HepG2 (cell line): ENCODE measurements at regions not wholly inside any gene's neighbourhood (a gene's known extent, or its start where the extent isn't known, plus 50 kb on each side); places are given as distances from the start of the nearest gene placed in this dataset.

Source experiments
- ATAC-seq: fragments of 200-7000 bp; cut with Tn5 transposase; 3 replicates; pipeline ENCODE4 v1.9.1; 2020; ENCODE audit warnings: mild to moderate bottlenecking, moderate library complexity
- BruUV-seq: library from RNA; stranded (reverse); fragments of 400-500 nt; replicated peaks from 2 replicates; lab custom pipeline; 2021; lab: Mats Ljungman, UMichigan
- CTCF ChIA-PET: fragments of 300-600 bp; formaldehyde crosslinking; extraction: SDS; loops from one replicate; lab custom pipeline; 2021; ENCODE audit warnings: low total read pairs, inconsistent platforms, low intra/inter-chr PET ratio; lab: Yijun Ruan, JAX
- POLR2A ChIA-PET: fragments of 350-600 bp; sonication (Branson Sonifier 250); formaldehyde crosslinking; loops from one replicate; lab custom pipeline; 2020; ENCODE audit warnings: antibody characterized with exemption, inconsistent platforms; lab: Yijun Ruan, JAX
- DNase-seq: peaks from one replicate; pipeline ENCODE4 v3.0.0-alpha.2; 2015; ENCODE audit warnings: low spot score
- FAIRE-seq: peaks from 3 replicates; lab custom pipeline; 2011; peaks lifted over from hg19 to GRCh38; lab: Jason Lieb, UNC
- H2AFZ ChIP-seq: one replicate; pipeline ENCODE4 v1.6.1; 2011; ENCODE audit warnings: low read length, inconsistent platforms
- H3K27ac ChIP-seq: fragments of 300-600 bp; 3 replicates; pipeline ENCODE4 v1.8.0; 2011; ENCODE audit warnings: mixed run types, mild to moderate bottlenecking, mixed read lengths, low read length, inconsistent platforms; ENCODE audit not compliant: insufficient read depth; ENCODE audit errors: extremely low read length
- H3K27me3 ChIP-seq, 2 experiments: fragments of 200-600 bp in 1 of 2; 2 replicates in 1 of 2; 3 replicates in 1 of 2; pipeline versions ENCODE4 v1.6.0 to v1.8.0; 2011; ENCODE audit warnings: low read length in 2 of 2, mild to moderate bottlenecking in 2 of 2, moderate library complexity in 2 of 2, inconsistent platforms in 1 of 2; ENCODE audit not compliant: insufficient read depth in 2 of 2, control insufficient read depth in 1 of 2
- H3K36me3 ChIP-seq, 2 experiments: fragments of 200-600 bp in 1 of 2; replicated peaks in 1 of 2; 2 replicates in 1 of 2; 3 replicates in 1 of 2; pipeline versions ENCODE4 v1.5.1 to v1.8.0; 2011; ENCODE audit warnings: low read length in 2 of 2, inconsistent platforms in 1 of 2; ENCODE audit not compliant: insufficient read depth in 2 of 2, control insufficient read depth in 1 of 2
- H3K4me1 ChIP-seq: 2 replicates; pipeline ENCODE4 v1.5.1; 2012; ENCODE audit warnings: low read length, inconsistent platforms; ENCODE audit not compliant: insufficient read depth
- H3K4me2 ChIP-seq: 2 replicates; pipeline ENCODE4 v1.6.0; 2011; ENCODE audit warnings: low read depth, low read length, inconsistent platforms
- H3K4me3 ChIP-seq, 3 experiments: fragments of 200-600 bp in 1 of 3; sonication (generic), shearing (Covaris generic) in 1 of 3; replicated peaks in 1 of 3; 2 replicates each; pipeline ENCODE4 v1.5.1; 2011 to 2016; ENCODE audit warnings: low read length in 3 of 3, inconsistent platforms in 2 of 3, low read depth in 2 of 3, mild to moderate bottlenecking in 2 of 3, control low read depth in 1 of 3, mixed read lengths in 1 of 3; ENCODE audit not compliant: insufficient read depth in 1 of 3
- H3K79me2 ChIP-seq: one replicate; pipeline ENCODE4 v1.6.1; 2011; ENCODE audit warnings: low read length, inconsistent platforms; ENCODE audit not compliant: insufficient read depth
- H3K9ac ChIP-seq: 2 replicates; pipeline ENCODE4 v1.6.0; 2011; ENCODE audit warnings: mild to moderate bottlenecking, low read depth, low read length, inconsistent platforms; ENCODE audit not compliant: insufficient read depth
- H3K9me3 ChIP-seq: 2 replicates; pipeline ENCODE4 v1.5.1; 2012; ENCODE audit warnings: mild to moderate bottlenecking, low read length
- H4K20me1 ChIP-seq: 2 replicates; pipeline ENCODE4 v1.6.0; 2011; ENCODE audit warnings: inconsistent platforms, mild to moderate bottlenecking, low read length, moderate library complexity; ENCODE audit not compliant: insufficient read depth
- HOMEZ ChIP-seq: IDR thresholded peaks from 2 replicates; pipeline ENCODE4 v1.6.1; 2016; ENCODE audit warnings: low read depth
- KDM6A ChIP-seq: IDR thresholded peaks from 2 replicates; pipeline ENCODE4 v1.6.1; 2016; ENCODE audit warnings: low read depth
- NCOR1 ChIP-seq: fragments of 200-600 bp; sonication (generic); IDR thresholded peaks from 2 replicates; pipeline ENCODE4 v1.7.0; 2017; ENCODE audit warnings: antibody characterized with exemption, low read length, borderline replicate concordance
- PLRG1 ChIP-seq: fragments of 450-650 bp; conservative IDR thresholded peaks from 2 replicates; pipeline ENCODE4 v1.6.1; 2016
- XBP1 ChIP-seq: sonication (generic); formaldehyde crosslinking; IDR thresholded peaks from 2 replicates; pipeline ENCODE4 v1.5.0; 2020; ENCODE audit warnings: missing genetic modification reagents
- ZBTB14 ChIP-seq: sonication (generic); formaldehyde crosslinking; IDR thresholded peaks from 2 replicates; pipeline ENCODE4 v1.4.0; 2020; ENCODE audit warnings: missing genetic modification reagents
- ZNF280B ChIP-seq: sonication (generic); formaldehyde crosslinking; IDR thresholded peaks from 2 replicates; pipeline ENCODE4 v1.5.0; 2020; ENCODE audit warnings: missing genetic modification reagents, mild to moderate bottlenecking, borderline replicate concordance
- ZNF512 ChIP-seq: sonication (generic); formaldehyde crosslinking; IDR thresholded peaks from 2 replicates; pipeline ENCODE4 v1.4.0; 2020; ENCODE audit warnings: mild to moderate bottlenecking, missing genetic modification reagents
- ZNF574 ChIP-seq: sonication (generic); formaldehyde crosslinking; IDR thresholded peaks from 2 replicates; pipeline ENCODE4 v1.4.0; 2020; ENCODE audit warnings: missing genetic modification reagents
- ZSCAN25 ChIP-seq: sonication (generic); formaldehyde crosslinking; IDR thresholded peaks from 2 replicates; pipeline ENCODE4 v1.8.0; 2022; ENCODE audit warnings: mild to moderate bottlenecking, missing genetic modification reagents
- WGBS: methylation state at CpG from one replicate; pipeline ENCODE4 v1.1.6; 2017; ENCODE audit warnings: low lambda C conversion rate; 5-methylcytosine and 5-hydroxymethylcytosine counted together
- in situ Hi-C: cut with HindIII; loops from 2 replicates; pipeline ENCODE4 v1.10.0; 2017; ENCODE audit warnings: low pct_unique_long_range_greater_than_20kb; ENCODE audit not compliant: extremely low pct_ligation_motif_present
- intact Hi-C: fragments of 100-400 bp; cut with micrococcal nuclease; formaldehyde crosslinking; loops from one replicate; pipeline ENCODE4 v1.10.0; 2022; ENCODE audit not compliant: unreplicated experiment

- H4K20me1 ChIP-seq = no peaks in the 10 kb centered on the region
- ChIA-PET POLR2A (no interaction called here), CTCF (no interaction called here)
- H3K4me2 ChIP-seq = no peak overlapping the region
- TF ChIP-seq ZSCAN25 (CRISPR knock-in tag) (no peak), KDM6A (no peak), ZNF574 (CRISPR knock-in tag) (no peak)
- 12% methylated on average over 1 of the region's 1 CpG for WGBS
- H3K36me3 ChIP-seq = no peaks in the 10 kb centered on the region
- peaks cover 0 to 5% of the 10 kb centered on the region in 2 experiments; a peak in 1 of 5 replicates for H3K27me3 ChIP-seq
- H3K79me2 ChIP-seq = no peaks in the 10 kb centered on the region
- intact Hi-C loops (no loop called here), in situ Hi-C loops (no loop called here)
- H3K4me1 ChIP-seq = no peaks in the 10 kb centered on the region
- H3K9ac ChIP-seq = no peak overlapping the region
- no TSS peak for BruUV-seq
- no peak overlapping the region for H3K27ac ChIP-seq
- no peak for DNase-seq
- no peak for FAIRE-seq
- ATAC-seq = no peak
- H2AFZ ChIP-seq = no peak overlapping the region
- no peak overlapping the region for H3K4me3 ChIP-seq
- H3K9me3 ChIP-seq = no peaks in the 10 kb centered on the region
Observed at GRCh38 chr5:174426388-174426787, 298.0 kb upstream of the MSX2 start.

- intact Hi-C loops = no loop called here
- CTCF ChIA-PET = no interaction called here
- BruUV-seq = no TSS peak
- no peak for TF ChIP-seq ZNF280B
- TF ChIP-seq ZBTB14 (CRISPR knock-in tag) = no peak
- no peak for TF ChIP-seq NCOR1
- TF ChIP-seq XBP1 (CRISPR knock-in tag) = no peak
- TF ChIP-seq HOMEZ (CRISPR knock-in tag) = no peak
- no peak for TF ChIP-seq PLRG1
- TF ChIP-seq ZNF512 (CRISPR knock-in tag) = no peak
Observed at GRCh38 chr5:174426851-174427250, 297.5 kb upstream of the MSX2 start.

More at GRCh38 chr5:174426851-174427250, 297.5 kb upstream of the MSX2 start:
- in situ Hi-C loops = no loop called here
- H3K36me3 ChIP-seq = no peaks in the 10 kb centered on the region
- ATAC-seq (no peak), DNase-seq (no peak), FAIRE-seq (no peak)
- 26% methylated on average over 3 of the region's 4 CpGs for WGBS
- H3K4me3 ChIP-seq = no peak overlapping the region
- POLR2A ChIA-PET = no interaction called here
- no peaks in the 10 kb centered on the region for H3K79me2 ChIP-seq
- no peaks in the 10 kb centered on the region for H4K20me1 ChIP-seq
- no peak overlapping the region for H3K27ac ChIP-seq
- no peaks in the 10 kb centered on the region for H3K9me3 ChIP-seq
- H3K9ac ChIP-seq = no peak overlapping the region
- H3K4me2 ChIP-seq = no peak overlapping the region
- H3K4me1 ChIP-seq = no peaks in the 10 kb centered on the region
- H2AFZ ChIP-seq = no peak overlapping the region
- H3K27me3 ChIP-seq = peaks cover 0 to 5% of the 10 kb centered on the region in 2 experiments; a peak in 1 of 5 replicates
